ENCODE measurements at regions not wholly inside any gene's neighbourhood (a gene's known extent, or its start where the extent isn't known, plus 50 kb on each side); places are given as distances from the start of the nearest gene placed in this dataset.
A peak's percentile ranks its signal among the peaks of the same experiment; 100 is the strongest.

- TF ChIP-seq CBFB (IDR thresholded peaks at IDR 0.05; ENCODE audit: low read depth) (no peak), MAX (IDR thresholded peaks at IDR 0.05; ENCODE audit: low read depth, low read length) (no peak), KDM1A (IDR thresholded peaks at IDR 0.05; ENCODE audit: borderline replicate concordance) (no peak), EGR1 (IDR thresholded peaks at IDR 0.05; ENCODE audit: borderline replicate concordance in 1 of 2, low read depth in 2 of 2, low read length in 2 of 2) (no peak), LARP7 (IDR thresholded peaks at IDR 0.05) (no peak), REST (IDR thresholded peaks at IDR 0.05; ENCODE audit: low read depth, low read length) (no peak), CTCF (IDR thresholded peaks at IDR 0.05 in 2 of 3, conservative IDR thresholded peaks at IDR 0.05 in 1 of 3; ENCODE audit: control insufficient read depth in 2 of 3, extremely low read depth in 1 of 3, insufficient read depth in 1 of 3, low read depth in 3 of 3, low read length in 3 of 3) (peak in 1 of 3 experiments; percentile 21; a peak in 1 of 6 replicates), TCF3 (IDR thresholded peaks at IDR 0.05; ENCODE audit: borderline replicate concordance, insufficient read depth, low read depth, low read length) (no peak), TCF7 (IDR thresholded peaks at IDR 0.05; ENCODE audit: borderline replicate concordance) (no peak), EZH2 (IDR thresholded peaks at IDR 0.05; ENCODE audit: borderline replicate concordance, control insufficient read depth, low read depth, low read length) (no peak)
These were observed 1164.7 kb upstream of the MAP3K7 start for GRCh38 chr6:91751526-91751925.

Data from GM12878 (cell line).